Fibroblast of lung (primary cell): ENCODE measurements at regions not wholly inside any gene's neighbourhood (a gene's known extent, or its start where the extent isn't known, plus 50 kb on each side); places are given as distances from the start of the nearest gene placed in this dataset.

Source experiments
- CTCF ChIP-seq, 2 donors: IDR thresholded peaks in 1 of 2; conservative IDR thresholded peaks in 1 of 2; 1 replicate in 1 of 2; 2 replicates in 1 of 2; pipeline ENCODE4 v1.5.1; 2011 to 2012; ENCODE audit warnings: low read length in 2 of 2, control low read depth in 1 of 2, inconsistent platforms in 1 of 2, low read depth in 1 of 2, mild to moderate bottlenecking in 1 of 2
- EZH2 ChIP-seq: IDR thresholded peaks from 2 replicates; pipeline ENCODE4 v1.5.1; 2012; ENCODE audit warnings: low read length, control low read depth, mild to moderate bottlenecking; ENCODE audit errors: missing control alignments

GRCh38 chr1:234899730-234900072, 228.9 kb downstream of the TOMM20 start:
- TF ChIP-seq CTCF (conservative IDR thresholded peaks at IDR 0.05 in 1 of 2, IDR thresholded peaks at IDR 0.05 in 1 of 2; ENCODE audit: low read depth in 1 of 2, low read length in 2 of 2) (no peak), EZH2 (no peak)
